K562 (cell line): ENCODE measurements at regions not wholly inside any gene's neighbourhood (a gene's known extent, or its start where the extent isn't known, plus 50 kb on each side); places are given as distances from the start of the nearest gene placed in this dataset.

Experiments used
- FOXM1 ChIP-seq, 2 experiments: fragments of 450-650 bp in 1 of 2; sonication (generic) in 1 of 2; formaldehyde crosslinking in 1 of 2; IDR thresholded peaks; 2 replicates each; pipeline versions ENCODE4 v1.6.1 to v1.9.0; 2017 to 2022; ENCODE audit warnings: low read depth in 2 of 2, mild to moderate bottlenecking in 2 of 2, missing genetic modification reagents in 1 of 2, moderate library complexity in 1 of 2
- FOXP1 ChIP-seq: sonication (generic); formaldehyde crosslinking; IDR thresholded peaks from 2 replicates; pipeline ENCODE4 v1.8.0; 2022; ENCODE audit warnings: mild to moderate bottlenecking, missing genetic modification reagents
- KDM4B ChIP-seq, 2 experiments: fragments of 450-650 bp in 1 of 2; sonication (generic) in 1 of 2; IDR thresholded peaks; 2 replicates each; pipeline ENCODE4 v1.6.1; 2016 to 2017; ENCODE audit warnings: borderline replicate concordance in 2 of 2, antibody characterized with exemption in 1 of 2, low read depth in 1 of 2, mild to moderate bottlenecking in 1 of 2
- LCOR ChIP-seq: sonication (generic); formaldehyde crosslinking; IDR thresholded peaks from 2 replicates; pipeline ENCODE4 v1.8.0; 2022; ENCODE audit warnings: mild to moderate bottlenecking, missing genetic modification reagents
- MTA2 ChIP-seq: fragments of 450-650 bp; IDR thresholded peaks from 2 replicates; pipeline ENCODE4 v1.6.1; 2016; ENCODE audit warnings: low read depth
- MYBL2 ChIP-seq, 2 experiments: fragments of 450-650 bp in 1 of 2; sonication (generic) in 1 of 2; formaldehyde crosslinking in 1 of 2; IDR thresholded peaks; 2 replicates each; pipeline versions ENCODE4 v1.6.1 to v1.8.1; 2017 to 2022; ENCODE audit warnings: borderline replicate concordance in 1 of 2, inconsistent platforms in 1 of 2, low read depth in 1 of 2, mild to moderate bottlenecking in 1 of 2, missing genetic modification reagents in 1 of 2, moderate library complexity in 1 of 2
- PYGO2 ChIP-seq: fragments of 450-650 bp; IDR thresholded peaks from 2 replicates; pipeline ENCODE4 v1.6.1; 2016; ENCODE audit warnings: mild to moderate bottlenecking, missing genetic modification characterization, moderate library complexity, missing compliant biosample characterization
- TAF15 ChIP-seq: fragments of 200-400 bp; formaldehyde crosslinking; IDR thresholded peaks from 2 replicates; pipeline ENCODE4 v1.6.1; 2017; ENCODE audit warnings: mild to moderate bottlenecking, low read depth, low read length, moderate library complexity
- TARDBP ChIP-seq: fragments of 450-650 bp; IDR thresholded peaks from 2 replicates; pipeline ENCODE4 v1.6.1; 2016
- ZFP36 ChIP-seq: fragments of 150-350 bp; IDR thresholded peaks from 2 replicates; pipeline ENCODE4 v1.6.1; 2018; ENCODE audit warnings: low read length, low read depth; ENCODE audit not compliant: partially characterized antibody
- TF ChIP-seq, protein P1 (sequence below): fragments of 450-650 bp; IDR thresholded peaks from 2 replicates; pipeline ENCODE4 v1.6.1; 2016; ENCODE audit warnings: mild to moderate bottlenecking, moderate library complexity
- TF ChIP-seq, protein P2 (sequence below): fragments of 450-650 bp; conservative IDR thresholded peaks from 2 replicates; pipeline ENCODE4 v1.6.1; 2016; ENCODE audit warnings: missing genetic modification characterization, low read depth, mild to moderate bottlenecking, control low read depth, missing compliant biosample characterization
- TF ChIP-seq, protein P3 (sequence below): sonication (generic); formaldehyde crosslinking; IDR thresholded peaks from 2 replicates; pipeline ENCODE4 v1.8.1; 2023; ENCODE audit warnings: mild to moderate bottlenecking, missing genetic modification reagents

DNA sequence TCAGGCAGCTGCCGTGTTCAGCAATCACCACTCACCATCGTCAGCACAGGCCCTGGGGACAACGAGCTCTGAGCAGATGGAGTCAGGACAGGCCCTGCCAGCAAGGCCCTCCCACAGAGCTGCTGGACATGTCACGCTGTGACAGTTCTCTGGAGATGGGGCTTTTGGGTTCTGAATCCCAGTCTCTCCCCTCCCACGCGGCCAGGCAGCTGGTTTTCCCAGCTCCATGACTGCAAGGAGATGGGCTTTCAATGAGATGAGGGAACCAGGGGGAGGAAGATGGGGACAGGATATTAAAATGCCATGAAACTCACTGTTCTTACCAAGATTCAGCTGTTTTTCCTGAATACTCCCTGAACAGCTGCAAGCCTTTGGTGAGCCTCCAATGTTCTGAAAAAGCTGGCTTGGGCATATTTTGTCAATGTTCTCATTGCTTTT is 305.9 kb downstream of the BRD1 start:
- TF ChIP-seq, protein P1, sequence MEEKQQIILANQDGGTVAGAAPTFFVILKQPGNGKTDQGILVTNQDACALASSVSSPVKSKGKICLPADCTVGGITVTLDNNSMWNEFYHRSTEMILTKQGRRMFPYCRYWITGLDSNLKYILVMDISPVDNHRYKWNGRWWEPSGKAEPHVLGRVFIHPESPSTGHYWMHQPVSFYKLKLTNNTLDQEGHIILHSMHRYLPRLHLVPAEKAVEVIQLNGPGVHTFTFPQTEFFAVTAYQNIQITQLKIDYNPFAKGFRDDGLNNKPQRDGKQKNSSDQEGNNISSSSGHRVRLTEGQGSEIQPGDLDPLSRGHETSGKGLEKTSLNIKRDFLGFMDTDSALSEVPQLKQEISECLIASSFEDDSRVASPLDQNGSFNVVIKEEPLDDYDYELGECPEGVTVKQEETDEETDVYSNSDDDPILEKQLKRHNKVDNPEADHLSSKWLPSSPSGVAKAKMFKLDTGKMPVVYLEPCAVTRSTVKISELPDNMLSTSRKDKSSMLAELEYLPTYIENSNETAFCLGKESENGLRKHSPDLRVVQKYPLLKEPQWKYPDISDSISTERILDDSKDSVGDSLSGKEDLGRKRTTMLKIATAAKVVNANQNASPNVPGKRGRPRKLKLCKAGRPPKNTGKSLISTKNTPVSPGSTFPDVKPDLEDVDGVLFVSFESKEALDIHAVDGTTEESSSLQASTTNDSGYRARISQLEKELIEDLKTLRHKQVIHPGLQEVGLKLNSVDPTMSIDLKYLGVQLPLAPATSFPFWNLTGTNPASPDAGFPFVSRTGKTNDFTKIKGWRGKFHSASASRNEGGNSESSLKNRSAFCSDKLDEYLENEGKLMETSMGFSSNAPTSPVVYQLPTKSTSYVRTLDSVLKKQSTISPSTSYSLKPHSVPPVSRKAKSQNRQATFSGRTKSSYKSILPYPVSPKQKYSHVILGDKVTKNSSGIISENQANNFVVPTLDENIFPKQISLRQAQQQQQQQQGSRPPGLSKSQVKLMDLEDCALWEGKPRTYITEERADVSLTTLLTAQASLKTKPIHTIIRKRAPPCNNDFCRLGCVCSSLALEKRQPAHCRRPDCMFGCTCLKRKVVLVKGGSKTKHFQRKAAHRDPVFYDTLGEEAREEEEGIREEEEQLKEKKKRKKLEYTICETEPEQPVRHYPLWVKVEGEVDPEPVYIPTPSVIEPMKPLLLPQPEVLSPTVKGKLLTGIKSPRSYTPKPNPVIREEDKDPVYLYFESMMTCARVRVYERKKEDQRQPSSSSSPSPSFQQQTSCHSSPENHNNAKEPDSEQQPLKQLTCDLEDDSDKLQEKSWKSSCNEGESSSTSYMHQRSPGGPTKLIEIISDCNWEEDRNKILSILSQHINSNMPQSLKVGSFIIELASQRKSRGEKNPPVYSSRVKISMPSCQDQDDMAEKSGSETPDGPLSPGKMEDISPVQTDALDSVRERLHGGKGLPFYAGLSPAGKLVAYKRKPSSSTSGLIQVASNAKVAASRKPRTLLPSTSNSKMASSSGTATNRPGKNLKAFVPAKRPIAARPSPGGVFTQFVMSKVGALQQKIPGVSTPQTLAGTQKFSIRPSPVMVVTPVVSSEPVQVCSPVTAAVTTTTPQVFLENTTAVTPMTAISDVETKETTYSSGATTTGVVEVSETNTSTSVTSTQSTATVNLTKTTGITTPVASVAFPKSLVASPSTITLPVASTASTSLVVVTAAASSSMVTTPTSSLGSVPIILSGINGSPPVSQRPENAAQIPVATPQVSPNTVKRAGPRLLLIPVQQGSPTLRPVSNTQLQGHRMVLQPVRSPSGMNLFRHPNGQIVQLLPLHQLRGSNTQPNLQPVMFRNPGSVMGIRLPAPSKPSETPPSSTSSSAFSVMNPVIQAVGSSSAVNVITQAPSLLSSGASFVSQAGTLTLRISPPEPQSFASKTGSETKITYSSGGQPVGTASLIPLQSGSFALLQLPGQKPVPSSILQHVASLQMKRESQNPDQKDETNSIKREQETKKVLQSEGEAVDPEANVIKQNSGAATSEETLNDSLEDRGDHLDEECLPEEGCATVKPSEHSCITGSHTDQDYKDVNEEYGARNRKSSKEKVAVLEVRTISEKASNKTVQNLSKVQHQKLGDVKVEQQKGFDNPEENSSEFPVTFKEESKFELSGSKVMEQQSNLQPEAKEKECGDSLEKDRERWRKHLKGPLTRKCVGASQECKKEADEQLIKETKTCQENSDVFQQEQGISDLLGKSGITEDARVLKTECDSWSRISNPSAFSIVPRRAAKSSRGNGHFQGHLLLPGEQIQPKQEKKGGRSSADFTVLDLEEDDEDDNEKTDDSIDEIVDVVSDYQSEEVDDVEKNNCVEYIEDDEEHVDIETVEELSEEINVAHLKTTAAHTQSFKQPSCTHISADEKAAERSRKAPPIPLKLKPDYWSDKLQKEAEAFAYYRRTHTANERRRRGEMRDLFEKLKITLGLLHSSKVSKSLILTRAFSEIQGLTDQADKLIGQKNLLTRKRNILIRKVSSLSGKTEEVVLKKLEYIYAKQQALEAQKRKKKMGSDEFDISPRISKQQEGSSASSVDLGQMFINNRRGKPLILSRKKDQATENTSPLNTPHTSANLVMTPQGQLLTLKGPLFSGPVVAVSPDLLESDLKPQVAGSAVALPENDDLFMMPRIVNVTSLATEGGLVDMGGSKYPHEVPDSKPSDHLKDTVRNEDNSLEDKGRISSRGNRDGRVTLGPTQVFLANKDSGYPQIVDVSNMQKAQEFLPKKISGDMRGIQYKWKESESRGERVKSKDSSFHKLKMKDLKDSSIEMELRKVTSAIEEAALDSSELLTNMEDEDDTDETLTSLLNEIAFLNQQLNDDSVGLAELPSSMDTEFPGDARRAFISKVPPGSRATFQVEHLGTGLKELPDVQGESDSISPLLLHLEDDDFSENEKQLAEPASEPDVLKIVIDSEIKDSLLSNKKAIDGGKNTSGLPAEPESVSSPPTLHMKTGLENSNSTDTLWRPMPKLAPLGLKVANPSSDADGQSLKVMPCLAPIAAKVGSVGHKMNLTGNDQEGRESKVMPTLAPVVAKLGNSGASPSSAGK: no peak
- TF ChIP-seq PYGO2 (tag): no peak
- no peak for TF ChIP-seq ZFP36
- TF ChIP-seq MTA2: no peak
- TF ChIP-seq, protein P2, sequence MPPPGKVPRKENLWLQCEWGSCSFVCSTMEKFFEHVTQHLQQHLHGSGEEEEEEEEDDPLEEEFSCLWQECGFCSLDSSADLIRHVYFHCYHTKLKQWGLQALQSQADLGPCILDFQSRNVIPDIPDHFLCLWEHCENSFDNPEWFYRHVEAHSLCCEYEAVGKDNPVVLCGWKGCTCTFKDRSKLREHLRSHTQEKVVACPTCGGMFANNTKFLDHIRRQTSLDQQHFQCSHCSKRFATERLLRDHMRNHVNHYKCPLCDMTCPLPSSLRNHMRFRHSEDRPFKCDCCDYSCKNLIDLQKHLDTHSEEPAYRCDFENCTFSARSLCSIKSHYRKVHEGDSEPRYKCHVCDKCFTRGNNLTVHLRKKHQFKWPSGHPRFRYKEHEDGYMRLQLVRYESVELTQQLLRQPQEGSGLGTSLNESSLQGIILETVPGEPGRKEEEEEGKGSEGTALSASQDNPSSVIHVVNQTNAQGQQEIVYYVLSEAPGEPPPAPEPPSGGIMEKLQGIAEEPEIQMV (tag): no peak
- TF ChIP-seq FOXP1 (CRISPR knock-in tag): no peak
- TF ChIP-seq TARDBP: no peak
- no peak for TF ChIP-seq LCOR (CRISPR knock-in tag)
- TF ChIP-seq FOXM1 (IDR thresholded peaks at IDR 0.05; ENCODE audit: low read depth): no peak
- no peak for TF ChIP-seq FOXM1 (CRISPR knock-in tag; IDR thresholded peaks at IDR 0.05; ENCODE audit: low read depth)
- no peak for TF ChIP-seq TAF15
- TF ChIP-seq KDM4B (IDR thresholded peaks at IDR 0.05; ENCODE audit: borderline replicate concordance in 2 of 2, low read depth in 1 of 2): no peak
- TF ChIP-seq MYBL2 (IDR thresholded peaks at IDR 0.05; ENCODE audit: low read depth): no peak
- no peak for TF ChIP-seq MYBL2 (CRISPR knock-in tag; IDR thresholded peaks at IDR 0.05; ENCODE audit: borderline replicate concordance)
- TF ChIP-seq, protein P3, sequence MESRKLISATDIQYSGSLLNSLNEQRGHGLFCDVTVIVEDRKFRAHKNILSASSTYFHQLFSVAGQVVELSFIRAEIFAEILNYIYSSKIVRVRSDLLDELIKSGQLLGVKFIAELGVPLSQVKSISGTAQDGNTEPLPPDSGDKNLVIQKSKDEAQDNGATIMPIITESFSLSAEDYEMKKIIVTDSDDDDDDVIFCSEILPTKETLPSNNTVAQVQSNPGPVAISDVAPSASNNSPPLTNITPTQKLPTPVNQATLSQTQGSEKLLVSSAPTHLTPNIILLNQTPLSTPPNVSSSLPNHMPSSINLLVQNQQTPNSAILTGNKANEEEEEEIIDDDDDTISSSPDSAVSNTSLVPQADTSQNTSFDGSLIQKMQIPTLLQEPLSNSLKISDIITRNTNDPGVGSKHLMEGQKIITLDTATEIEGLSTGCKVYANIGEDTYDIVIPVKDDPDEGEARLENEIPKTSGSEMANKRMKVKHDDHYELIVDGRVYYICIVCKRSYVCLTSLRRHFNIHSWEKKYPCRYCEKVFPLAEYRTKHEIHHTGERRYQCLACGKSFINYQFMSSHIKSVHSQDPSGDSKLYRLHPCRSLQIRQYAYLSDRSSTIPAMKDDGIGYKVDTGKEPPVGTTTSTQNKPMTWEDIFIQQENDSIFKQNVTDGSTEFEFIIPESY (CRISPR knock-in tag): no peak
